IMR-90 (cell line): ENCODE measurements at regions not wholly inside any gene's neighbourhood (a gene's known extent, or its start where the extent isn't known, plus 50 kb on each side); places are given as distances from the start of the nearest gene placed in this dataset.

Experiments
- CEBPB ChIP-seq: IDR thresholded peaks from 2 replicates; pipeline ENCODE4 v1.6.1; 2012; ENCODE audit warnings: low read depth, low read length, improper control_type of control experiment
- FOS ChIP-seq: fragments of 150-350 bp; IDR thresholded peaks from 2 replicates; pipeline ENCODE4 v1.6.1; 2016; ENCODE audit warnings: low read depth, low read length
- MAZ ChIP-seq: IDR thresholded peaks from 2 replicates; pipeline ENCODE4 v1.6.1; 2012; ENCODE audit warnings: low read depth, mild to moderate bottlenecking, low read length, improper control_type of control experiment, moderate library complexity, borderline replicate concordance
- MXI1 ChIP-seq: IDR thresholded peaks from 2 replicates; pipeline ENCODE4 v1.6.1; 2012; ENCODE audit warnings: low read depth, mild to moderate bottlenecking, low read length, moderate library complexity, borderline replicate concordance
- POLR2A ChIP-seq: IDR thresholded peaks from 2 replicates; pipeline ENCODE4 v1.6.1; 2012; ENCODE audit warnings: mild to moderate bottlenecking, low read depth, low read length
- RAD21 ChIP-seq: IDR thresholded peaks from 2 replicates; pipeline ENCODE4 v1.6.1; 2012; ENCODE audit warnings: low read length, improper control_type of control experiment
- RCOR1 ChIP-seq: IDR thresholded peaks from 2 replicates; pipeline ENCODE4 v1.6.1; 2012; ENCODE audit warnings: mild to moderate bottlenecking, low read length, improper control_type of control experiment; ENCODE audit not compliant: insufficient replicate concordance
- RFX5 ChIP-seq: IDR thresholded peaks from 2 replicates; pipeline ENCODE4 v1.8.0; 2012; ENCODE audit warnings: low read depth, mild to moderate bottlenecking, low read length, moderate library complexity
- SMC3 ChIP-seq: fragments of 150-350 bp; IDR thresholded peaks from 2 replicates; pipeline ENCODE4 v1.6.1; 2016; ENCODE audit warnings: low read depth, mild to moderate bottlenecking, antibody characterized with exemption, low read length, moderate library complexity
- TF ChIP-seq, protein P1 (sequence below): conservative IDR thresholded peaks from 2 replicates; pipeline ENCODE4 v1.5.1; 2012; ENCODE audit warnings: mild to moderate bottlenecking, low read depth, low read length, improper control_type of control experiment
- TF ChIP-seq, protein P2 (sequence below): fragments of 150-350 bp; IDR thresholded peaks from 2 replicates; pipeline ENCODE4 v1.6.1; 2017; ENCODE audit warnings: mild to moderate bottlenecking, antibody characterized with exemption, low read length, low read depth
- TF ChIP-seq, protein P3 (sequence below): fragments of 150-350 bp; IDR thresholded peaks from 2 replicates; pipeline ENCODE4 v1.6.1; 2016; ENCODE audit warnings: low read depth, mild to moderate bottlenecking, low read length, moderate library complexity, borderline replicate concordance

DNA sequence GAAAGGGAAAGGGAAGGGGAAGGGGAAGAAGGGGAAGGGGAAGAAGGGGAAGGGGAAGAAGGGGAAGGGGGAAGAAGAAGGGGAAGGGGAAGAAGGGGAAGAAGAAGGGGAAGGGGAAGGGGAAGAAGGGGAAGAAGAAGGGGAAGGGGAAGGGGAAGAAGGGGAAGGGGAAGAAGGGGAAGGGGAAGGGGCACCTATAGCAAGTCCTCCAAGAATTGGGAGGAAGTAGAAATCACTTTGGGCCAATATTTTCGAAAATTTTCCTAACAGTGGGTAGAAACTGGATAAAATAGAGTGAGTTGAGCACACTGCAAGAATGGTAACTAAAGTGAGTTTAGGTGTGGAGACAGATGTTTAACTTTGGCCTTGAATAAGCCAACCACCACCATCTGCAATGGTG is 915.3 kb downstream of the DNAH5 start:
- TF ChIP-seq, protein P1, sequence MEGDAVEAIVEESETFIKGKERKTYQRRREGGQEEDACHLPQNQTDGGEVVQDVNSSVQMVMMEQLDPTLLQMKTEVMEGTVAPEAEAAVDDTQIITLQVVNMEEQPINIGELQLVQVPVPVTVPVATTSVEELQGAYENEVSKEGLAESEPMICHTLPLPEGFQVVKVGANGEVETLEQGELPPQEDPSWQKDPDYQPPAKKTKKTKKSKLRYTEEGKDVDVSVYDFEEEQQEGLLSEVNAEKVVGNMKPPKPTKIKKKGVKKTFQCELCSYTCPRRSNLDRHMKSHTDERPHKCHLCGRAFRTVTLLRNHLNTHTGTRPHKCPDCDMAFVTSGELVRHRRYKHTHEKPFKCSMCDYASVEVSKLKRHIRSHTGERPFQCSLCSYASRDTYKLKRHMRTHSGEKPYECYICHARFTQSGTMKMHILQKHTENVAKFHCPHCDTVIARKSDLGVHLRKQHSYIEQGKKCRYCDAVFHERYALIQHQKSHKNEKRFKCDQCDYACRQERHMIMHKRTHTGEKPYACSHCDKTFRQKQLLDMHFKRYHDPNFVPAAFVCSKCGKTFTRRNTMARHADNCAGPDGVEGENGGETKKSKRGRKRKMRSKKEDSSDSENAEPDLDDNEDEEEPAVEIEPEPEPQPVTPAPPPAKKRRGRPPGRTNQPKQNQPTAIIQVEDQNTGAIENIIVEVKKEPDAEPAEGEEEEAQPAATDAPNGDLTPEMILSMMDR: no peak
- TF ChIP-seq POLR2A (no peak), MAZ (no peak), FOS (no peak), RCOR1 (no peak), CEBPB (no peak), MXI1 (no peak), RFX5 (no peak), SMC3 (no peak), RAD21 (no peak)
- TF ChIP-seq, protein P2, sequence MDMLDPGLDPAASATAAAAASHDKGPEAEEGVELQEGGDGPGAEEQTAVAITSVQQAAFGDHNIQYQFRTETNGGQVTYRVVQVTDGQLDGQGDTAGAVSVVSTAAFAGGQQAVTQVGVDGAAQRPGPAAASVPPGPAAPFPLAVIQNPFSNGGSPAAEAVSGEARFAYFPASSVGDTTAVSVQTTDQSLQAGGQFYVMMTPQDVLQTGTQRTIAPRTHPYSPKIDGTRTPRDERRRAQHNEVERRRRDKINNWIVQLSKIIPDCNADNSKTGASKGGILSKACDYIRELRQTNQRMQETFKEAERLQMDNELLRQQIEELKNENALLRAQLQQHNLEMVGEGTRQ: no peak
- TF ChIP-seq, protein P3, sequence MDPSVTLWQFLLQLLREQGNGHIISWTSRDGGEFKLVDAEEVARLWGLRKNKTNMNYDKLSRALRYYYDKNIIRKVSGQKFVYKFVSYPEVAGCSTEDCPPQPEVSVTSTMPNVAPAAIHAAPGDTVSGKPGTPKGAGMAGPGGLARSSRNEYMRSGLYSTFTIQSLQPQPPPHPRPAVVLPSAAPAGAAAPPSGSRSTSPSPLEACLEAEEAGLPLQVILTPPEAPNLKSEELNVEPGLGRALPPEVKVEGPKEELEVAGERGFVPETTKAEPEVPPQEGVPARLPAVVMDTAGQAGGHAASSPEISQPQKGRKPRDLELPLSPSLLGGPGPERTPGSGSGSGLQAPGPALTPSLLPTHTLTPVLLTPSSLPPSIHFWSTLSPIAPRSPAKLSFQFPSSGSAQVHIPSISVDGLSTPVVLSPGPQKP: no peak
